GM18868 (cell line): ENCODE measurements at regions not wholly inside any gene's neighbourhood (a gene's known extent, or its start where the extent isn't known, plus 50 kb on each side); places are given as distances from the start of the nearest gene placed in this dataset.
A peak's percentile ranks its signal among the peaks of the same experiment; 100 is the strongest.

Experiments used
- ATAC-seq: cut with Tn5 transposase; IDR thresholded peaks from one replicate; pipeline ENCODE4 v1.9.1; 2021; ENCODE audit warnings: mild to moderate bottlenecking, moderate library complexity; ENCODE audit not compliant: unreplicated experiment

DNA sequence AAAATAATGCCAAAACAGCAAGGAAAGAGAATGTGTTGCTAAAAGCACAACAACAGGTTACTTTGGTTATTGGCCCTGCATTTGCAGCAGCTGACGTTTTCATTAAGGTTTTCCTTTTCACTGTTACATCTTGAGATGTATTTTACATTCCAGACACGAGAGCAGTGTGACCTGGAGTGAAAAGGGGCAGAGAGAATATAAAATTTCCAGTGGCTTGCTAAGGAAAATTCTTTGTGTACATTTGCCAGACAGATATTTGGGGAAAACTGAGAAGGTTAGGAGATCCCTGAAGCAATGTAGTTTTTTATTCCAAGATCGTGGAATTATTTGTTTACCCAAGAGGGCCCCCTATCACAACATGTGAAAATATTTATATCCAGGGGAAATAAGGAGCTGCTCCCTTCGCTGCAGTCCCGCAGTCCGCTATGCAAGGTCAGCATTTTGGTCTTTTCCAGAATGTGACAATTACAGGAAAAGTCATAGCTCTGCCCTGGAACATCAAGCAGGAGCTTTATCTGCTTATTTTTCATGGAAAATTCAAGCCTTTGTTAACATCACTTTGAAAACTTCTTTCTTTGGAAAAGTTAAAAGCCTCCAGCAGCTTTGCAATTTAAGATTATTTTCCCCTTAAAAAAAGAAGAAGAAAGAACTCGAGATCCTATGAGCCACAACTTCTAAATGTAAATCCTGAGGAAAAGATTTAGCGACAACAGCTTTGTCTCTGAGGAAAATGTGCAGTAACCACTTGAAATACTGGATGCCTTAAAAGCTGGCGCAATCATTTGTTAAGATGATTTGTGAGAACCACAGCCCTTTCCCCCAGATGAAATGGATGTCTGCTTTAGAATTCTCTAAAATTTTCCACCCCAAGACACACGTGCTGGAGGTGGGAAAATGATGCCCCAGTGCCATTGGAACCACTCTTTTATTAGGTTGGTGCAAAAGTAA is 256.4 kb upstream of the TPM1 start:
- no peak for ATAC-seq

DNA sequence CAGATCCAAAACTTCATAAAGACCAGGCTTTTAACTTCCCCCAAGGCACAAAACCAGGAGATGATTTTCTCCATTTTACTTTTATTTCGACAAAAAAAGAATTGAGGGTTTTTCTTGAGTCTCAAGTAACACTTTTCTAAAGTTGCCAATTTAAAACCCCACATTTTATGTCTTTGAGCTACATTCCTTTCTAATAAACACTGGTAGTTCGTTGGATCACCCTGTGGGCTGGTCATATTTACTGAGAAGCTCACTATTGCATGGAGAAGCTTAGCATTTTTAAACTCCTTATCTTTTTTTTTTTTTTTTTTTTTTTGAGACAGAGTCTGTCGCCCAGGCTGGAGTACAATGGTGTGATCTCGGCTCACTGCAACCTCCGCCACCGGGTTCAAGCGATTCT is 255.1 kb upstream of the TPM1 start:
- ATAC-seq: no peak

DNA sequence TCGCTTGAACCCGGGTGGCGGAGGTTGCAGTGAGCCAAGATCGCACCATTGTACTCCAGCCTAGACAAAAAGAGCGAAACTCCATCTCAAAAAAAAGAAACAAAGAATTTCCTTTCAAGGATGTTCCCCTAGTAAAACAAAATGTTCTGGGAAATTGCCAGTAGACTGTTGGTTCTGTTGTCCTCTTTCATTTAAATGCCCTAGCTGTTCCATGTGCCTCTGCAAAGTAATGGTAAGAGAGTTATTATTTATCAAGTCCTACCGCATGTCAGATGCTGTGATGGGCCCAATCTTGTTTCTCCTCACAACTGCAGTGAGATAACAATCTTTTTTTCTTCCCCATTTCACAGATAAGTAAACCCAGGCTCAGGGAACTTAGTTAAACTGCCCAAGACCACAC is 254.3 kb upstream of the TPM1 start:
- ATAC-seq: no peak

DNA sequence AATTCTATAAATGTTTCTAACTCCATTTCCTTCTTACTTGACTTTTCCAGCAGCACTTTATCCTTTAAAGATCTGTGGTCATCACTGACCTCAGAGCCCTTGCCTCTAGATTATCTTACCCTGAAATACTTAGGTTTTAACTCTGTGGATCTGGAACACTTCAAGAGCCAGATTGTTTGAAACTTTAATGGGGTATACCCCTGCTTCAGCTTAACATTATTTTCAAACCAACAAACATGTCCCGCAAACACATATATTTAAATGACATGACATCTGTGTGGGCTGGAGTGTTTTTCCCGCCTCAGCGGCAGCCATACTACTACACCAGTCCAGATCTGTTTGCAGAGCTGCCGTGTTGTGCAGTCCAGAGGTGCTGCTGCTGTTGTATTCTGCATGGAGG is 252.0 kb upstream of the TPM1 start:
- ATAC-seq: no peak

DNA sequence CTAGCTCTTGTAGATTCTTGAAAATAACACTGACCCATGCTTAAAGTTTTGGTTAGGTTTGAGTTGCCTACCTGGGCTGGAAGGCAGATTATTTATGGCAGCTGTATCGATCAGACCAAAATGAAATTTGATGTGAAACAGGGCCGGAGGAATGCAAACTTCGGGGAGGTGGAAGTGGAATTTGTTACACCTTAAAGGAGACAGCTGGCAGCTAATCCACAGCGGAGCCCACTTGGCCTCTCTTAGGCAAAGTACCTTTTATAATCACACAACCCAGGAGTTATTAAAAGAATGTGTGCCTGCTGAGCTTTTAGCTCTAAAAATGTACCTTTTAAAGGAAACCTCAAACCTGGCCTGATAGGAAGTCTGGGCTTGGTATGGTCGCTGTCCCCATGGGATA is 250.9 kb upstream of the TPM1 start:
- no peak for ATAC-seq

DNA sequence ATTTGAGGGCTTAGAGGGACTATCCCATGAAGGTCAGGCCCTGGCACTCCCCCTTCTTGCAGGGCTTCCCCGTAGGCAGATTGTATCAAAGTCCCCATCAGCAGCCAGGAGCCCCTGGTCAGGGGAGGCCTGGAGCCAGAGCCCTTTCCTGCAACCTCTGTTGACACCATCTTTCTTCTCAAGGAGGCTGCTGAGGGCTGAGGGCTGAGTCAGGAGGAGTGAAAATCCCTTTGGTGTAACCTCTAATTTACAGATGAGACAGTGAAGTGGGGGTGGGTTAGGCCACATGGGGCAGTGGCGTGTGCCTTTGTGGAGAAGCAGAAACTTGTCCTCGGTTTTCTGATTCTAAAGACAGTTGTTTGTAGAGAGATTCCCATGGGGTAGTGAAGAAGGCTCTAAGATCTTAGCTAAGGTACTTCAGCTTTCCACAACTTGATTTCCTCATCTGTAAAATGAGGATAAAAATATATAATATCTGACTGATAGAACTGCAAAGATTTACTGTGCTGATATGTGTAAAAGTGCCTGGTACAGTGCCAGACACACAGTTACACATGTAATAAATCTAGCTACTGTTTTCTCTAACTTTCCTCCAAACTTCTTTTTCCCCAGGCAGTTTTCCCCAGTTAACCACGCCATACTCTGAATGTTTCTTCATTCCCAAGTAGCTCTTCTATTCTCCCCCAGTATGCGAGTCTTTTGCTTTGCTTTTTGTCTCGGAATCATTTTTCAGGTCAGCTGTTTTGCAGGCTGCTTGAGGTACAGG is 249.4 kb upstream of the TPM1 start:
- no peak for ATAC-seq

DNA sequence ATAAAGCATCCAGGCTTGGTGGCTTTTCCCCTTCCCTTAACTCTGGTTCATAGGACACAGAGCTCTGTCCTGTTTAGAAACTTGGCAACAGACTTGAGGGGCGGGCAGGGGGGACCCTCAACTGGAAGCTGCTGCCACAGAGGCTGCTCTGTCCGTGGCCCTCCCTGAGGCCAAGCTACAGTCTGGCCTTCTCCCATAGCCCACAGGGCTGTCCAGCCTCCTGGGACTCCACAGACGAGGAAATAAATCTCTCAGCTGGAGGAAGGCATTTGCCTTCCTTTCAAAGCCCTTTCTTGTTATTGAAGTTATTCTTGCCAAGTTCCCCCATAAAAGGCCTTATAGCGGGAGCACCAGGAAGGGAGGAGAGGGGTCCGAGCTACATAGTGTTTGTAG is 248.8 kb upstream of the TPM1 start:
- ATAC-seq: no peak

DNA sequence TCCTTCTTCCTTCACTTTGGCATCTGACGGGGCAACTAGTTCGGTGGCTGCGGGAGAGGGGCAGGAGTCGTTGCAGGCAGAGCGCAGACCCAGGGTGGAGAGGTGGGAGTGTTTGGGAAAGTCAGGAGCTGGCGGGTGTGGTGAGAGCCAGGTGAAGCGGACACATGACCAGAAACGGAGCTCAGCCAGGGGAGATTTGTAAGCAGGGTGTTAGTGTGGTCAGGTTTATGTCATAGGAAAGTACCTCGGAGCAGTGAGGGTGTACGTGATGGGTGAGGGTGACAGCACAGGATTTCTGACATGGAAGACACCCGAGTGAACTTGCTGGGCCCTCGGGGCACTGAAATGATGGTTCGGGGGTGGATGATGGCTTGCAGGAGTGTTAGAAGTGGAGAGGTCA is 247.4 kb upstream of the TPM1 start:
- ATAC-seq: peak; percentile 64

DNA sequence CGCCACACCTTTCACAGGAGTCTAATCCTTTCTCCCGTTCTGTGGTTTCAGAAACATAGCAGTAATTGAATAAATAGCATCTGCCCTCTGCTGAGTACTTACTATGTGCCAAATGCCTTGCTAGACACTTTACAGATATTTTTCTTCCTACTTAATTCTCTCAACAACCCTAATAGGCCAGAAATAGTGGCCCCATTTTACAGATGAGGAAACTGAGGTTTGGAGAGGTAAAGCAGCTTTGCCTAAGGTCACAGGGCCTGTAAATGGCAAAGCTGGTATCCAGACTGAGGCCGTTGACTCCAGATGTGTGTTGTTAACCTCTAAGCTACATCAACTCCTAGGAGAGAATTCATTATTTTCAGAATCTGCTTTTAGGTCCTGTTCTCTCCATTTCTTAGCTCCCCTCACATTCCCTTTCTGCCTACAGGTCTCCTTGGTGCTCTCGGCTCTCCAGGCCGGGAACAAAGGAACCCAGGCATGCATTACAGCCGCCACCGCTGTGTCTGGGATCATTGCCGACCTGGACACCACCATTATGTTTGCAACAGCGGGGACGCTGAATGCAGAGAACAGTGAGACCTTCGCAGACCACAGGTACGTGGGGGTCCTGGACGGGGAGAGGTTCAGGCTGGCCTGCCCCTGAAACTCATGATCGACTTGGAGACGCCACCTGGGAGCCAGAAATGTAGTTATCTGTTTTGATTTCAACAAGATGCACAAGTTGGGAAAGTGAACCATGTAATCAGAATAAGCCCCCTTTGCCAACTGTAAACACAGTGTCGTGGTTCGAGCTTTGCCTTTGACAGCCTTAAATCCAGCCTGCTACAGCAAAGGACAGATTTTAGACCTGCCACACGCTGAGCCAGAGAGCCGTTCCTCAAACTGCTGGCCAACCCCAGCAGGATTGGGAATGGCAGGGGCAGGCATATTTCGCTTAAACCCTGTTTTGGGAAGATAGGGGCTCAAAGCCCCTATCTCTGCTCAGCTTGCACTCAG is 246.5 kb upstream of the TPM1 start:
- no peak for ATAC-seq

DNA sequence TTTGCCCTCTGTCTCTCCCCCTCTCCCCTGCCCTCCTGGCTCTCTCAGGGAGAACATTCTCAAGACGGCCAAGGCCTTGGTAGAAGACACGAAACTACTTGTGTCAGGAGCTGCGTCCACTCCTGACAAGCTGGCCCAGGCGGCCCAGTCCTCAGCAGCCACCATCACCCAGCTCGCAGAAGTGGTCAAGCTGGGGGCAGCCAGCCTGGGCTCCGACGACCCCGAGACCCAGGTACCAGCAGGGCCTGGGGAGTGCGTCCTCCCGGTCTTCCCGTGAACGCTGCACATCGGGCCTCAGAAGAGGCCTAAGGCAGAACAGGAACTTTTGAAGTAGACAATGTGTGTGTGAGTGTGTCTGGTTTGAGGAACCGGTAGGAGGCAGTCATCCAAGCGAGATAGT is 245.4 kb upstream of the TPM1 start:
- no peak for ATAC-seq

DNA sequence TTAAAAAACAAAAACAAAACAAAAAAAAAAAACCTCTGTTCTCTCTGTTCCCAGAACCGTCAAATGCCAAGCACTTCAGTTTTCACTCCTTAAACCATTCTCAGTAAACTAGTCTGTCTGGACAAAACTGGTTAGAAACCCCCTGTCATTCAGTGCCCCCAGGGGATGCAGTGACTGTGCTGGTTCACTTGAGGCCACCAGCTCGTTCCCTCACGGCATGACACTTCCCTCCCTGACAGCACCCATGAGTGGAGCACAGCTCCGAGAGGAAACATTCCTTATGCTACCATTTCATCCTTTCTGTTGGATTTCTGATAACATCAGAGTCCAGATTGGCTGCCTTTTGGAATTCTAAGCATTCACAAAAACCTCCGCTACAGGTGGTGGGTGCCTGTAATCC is 244.0 kb upstream of the TPM1 start:
- ATAC-seq: no peak

DNA sequence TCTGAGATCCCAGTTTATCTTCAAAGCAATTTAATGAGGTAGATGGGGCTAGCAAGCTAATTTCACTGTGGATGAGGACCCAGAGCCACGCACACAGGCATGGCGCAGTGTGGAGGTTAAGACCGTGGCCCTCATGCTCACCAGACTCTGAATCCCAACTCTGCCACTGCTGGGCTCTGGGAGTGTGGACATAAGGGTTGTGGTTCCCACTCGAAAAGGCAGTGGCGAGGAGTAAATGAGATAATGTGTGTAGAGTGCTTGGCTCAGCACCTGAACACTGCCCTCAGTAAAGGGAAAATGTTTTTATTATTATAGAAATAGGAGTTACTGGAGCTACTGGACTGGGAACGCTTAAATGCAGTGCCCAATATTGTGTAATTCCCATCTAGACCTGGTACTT is 243.5 kb upstream of the TPM1 start:
- ATAC-seq: no peak

DNA sequence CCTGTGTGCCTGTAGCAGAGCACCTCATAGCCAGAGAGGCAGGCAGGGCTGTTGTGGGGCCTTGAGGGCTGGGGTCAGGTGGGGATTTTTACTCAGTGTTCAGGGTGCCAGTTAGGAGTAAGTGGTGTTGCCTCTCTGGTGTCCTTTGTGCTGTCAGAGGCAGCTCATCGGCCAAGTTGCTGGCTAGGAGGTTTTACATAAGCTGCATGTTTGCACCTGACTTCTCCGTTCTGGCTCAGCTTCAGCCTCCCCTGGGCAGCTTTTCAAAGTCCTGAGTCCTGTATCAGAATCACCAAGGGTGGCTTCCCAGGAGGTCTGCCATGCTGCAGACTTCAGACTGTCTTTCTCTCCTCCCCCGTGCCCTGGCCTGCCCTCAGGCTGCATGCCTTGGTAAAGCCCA is 242.6 kb upstream of the TPM1 start:
- ATAC-seq: no peak

DNA sequence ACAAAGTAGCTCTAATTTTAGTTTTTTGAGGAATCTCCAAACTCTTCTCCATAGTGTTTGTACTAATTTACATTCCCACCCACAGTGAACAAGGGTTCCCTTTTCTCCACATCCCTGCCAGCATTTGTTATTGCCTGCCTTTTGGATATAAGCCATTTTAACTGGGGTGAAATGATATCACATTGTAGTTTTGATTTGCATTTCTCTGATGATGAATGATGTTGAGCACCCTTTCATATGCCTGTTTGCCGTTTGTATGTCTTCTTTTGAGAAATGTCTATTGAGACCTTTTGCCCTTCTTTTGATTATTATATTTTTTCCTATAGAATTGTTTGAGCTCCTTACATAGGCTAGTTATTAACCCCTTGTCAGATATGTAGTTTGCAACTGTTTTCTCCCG is 239.9 kb upstream of the TPM1 start:
- no peak for ATAC-seq

DNA sequence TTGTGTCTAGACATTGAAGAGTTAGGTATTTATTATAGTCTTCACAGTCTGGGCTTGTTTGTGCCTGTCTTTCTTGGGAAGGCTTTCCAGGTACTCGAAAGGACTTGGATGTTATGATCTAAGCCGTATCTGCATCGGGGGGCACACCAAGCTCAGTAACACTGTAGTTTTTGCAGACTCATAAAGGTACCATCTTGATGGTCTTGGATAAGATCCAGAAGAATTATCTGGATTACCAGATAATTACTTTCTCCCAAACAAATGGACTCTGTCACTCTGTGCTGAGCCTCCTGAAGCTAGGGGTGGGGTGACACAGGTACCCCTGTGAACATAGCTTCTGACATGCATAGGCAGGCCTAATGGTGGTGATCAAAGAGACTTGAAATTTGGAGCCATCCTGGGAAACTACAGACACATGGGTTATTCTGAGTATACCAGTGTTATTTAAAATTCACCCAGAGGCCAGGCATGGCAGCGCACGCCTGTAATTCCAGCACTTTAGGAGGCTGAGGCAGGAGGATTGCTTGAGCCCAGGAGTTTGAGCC is 238.6 kb upstream of the TPM1 start:
- no peak for ATAC-seq

DNA sequence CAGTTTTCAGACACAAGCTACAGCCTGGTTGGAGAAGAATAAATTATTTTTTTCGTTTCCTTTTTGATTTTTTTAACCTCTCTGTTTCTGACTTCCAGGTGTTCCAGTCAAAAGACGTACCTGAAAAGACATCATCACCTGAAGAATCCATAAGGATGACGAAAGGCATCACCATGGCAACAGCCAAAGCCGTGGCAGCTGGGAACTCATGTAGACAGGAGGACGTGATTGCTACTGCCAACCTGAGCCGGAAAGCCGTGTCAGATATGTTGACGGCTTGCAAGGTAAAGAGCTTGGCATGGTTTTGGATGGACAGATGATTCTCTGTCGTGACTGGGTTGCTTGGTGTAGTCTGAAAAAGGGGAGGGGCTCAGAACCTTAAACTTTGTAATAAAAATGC is 237.0 kb upstream of the TPM1 start:
- no peak for ATAC-seq

DNA sequence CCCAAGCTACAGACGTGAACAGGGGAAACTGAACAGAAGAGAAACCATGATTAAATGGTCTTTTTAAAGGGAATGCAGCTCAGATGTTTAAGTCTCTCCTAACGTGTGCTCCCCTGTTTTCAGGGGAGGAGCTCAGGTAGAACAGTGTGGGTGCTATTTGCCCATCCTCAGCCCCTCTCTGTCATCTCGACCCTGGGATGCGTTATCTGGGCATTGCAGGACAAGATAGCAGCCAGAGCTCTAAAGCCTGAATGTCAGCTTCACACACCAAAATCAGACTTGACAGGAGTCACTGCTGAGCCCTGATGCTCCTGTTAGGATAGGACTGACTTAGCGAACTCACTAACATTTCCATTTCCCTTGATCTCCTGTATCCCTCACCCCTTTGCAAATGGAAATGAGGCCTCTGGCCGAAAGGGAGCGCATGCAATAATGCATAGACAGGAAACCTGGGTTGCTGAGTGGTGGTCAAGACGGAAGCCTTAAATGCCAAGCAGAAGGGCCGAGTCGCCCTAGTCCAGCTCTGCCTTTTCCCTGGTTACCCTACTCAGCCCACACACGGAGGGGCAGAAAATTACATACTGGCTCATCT is 234.9 kb upstream of the TPM1 start:
- ATAC-seq: no peak

DNA sequence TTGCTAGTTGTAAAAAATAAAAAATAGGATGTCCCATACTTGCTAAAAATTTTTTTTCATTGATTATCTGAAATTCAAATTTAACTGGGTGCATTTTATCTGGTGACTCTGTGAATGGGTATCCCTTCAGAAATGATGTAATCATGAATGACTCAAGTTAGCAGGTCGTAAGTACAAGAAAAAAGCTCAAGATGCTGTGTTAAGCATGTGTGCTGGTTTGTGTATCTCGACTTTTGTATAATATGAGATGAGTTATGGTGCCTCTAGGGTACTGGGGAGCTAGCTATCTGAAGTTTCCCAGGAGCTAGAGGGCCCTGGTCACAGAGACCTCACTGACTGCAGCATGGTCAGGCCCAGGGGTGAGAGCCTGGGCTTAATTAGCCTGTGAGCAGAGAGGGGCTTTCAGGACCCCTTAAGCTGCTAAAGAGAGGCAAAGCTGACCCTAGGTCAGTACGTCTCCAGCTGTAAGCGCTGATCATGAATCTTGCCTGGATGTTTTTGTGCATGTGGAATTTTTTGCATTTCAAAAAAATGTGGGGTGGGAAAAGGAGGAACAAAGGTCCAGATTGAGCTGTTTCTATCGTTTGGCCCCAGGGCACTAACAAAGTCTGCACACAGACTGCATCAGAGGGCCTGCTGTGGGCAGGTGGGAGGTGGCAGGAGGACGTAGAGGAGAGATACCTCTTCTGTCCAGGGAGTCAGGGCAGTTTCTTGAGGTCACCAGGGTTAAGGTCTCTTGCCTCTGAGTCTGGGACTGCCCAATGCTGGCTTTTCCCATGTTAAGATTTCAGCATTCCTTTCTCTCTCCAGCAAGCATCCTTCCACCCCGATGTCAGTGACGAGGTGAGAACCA is 233.2 kb upstream of the TPM1 start:
- no peak for ATAC-seq

DNA sequence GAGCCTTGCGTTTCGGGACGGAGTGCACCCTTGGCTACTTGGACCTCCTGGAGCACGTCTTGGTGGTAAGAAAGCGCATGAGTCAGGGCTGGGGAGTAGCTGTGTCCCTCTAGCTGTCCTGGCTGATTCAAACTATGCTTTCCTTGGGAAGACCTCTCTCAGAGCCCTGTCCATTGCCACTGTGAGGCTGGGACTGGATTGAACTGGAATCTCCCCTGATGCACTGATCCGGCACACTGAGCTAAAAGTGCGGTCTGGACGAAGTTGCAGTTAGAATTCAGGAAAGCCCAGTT is 232.6 kb upstream of the TPM1 start:
- no peak for ATAC-seq

DNA sequence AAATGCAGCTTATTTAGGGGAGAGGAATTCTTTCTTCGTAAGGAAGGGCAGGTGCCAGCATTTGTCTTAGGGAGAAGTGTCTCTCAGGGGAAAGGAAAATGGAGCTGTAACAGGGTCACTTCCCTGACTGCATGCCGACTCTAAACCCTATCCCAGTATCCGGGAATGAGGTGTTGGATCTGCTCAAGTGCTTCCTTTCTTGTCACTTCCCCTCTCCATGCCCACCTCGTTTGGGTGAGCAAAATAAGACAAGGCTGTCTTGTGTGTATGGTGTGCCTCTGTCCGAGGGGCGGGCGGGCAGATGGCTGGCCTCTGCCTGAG is 230.1 kb upstream of the TPM1 start:
- ATAC-seq: no peak
